Smooth muscle cell (in vitro differentiated cells): ENCODE measurements at regions not wholly inside any gene's neighbourhood (a gene's known extent, or its start where the extent isn't known, plus 50 kb on each side); places are given as distances from the start of the nearest gene placed in this dataset.

Experiments
- DNase-seq: peaks from one replicate; lab custom pipeline; 2025; ENCODE audit not compliant: unreplicated experiment; lab: John Stamatoyannopoulos, UW
- H2AFZ ChIP-seq: fragments of 200-600 bp; sonication (generic); 2 replicates; pipeline ENCODE4 v1.6.0; 2016; ENCODE audit warnings: antibody characterized with exemption, low read depth, mild to moderate bottlenecking
- H3F3A ChIP-seq: fragments of 200-600 bp; sonication (generic); 2 replicates; pipeline ENCODE4 v1.6.0; 2017; ENCODE audit warnings: antibody characterized with exemption, low read depth
- H3K27ac ChIP-seq: fragments of 200-600 bp; sonication (generic); 2 replicates; pipeline ENCODE4 v1.5.1; 2016; ENCODE audit warnings: low read depth, mild to moderate bottlenecking
- H3K27me3 ChIP-seq: fragments of 200-600 bp; sonication (generic); 2 replicates; pipeline ENCODE4 v1.6.1; 2016; ENCODE audit warnings: low read depth, mild to moderate bottlenecking
- H3K36me3 ChIP-seq: fragments of 200-600 bp; sonication (generic); 2 replicates; pipeline ENCODE4 v1.5.1; 2016; ENCODE audit warnings: low read depth
- H3K4me1 ChIP-seq: fragments of 200-600 bp; sonication (generic); 2 replicates; pipeline ENCODE4 v1.5.1; 2016; ENCODE audit warnings: low read depth
- H3K4me2 ChIP-seq: fragments of 200-600 bp; sonication (generic); 2 replicates; pipeline ENCODE4 v1.6.0; 2016; ENCODE audit warnings: mild to moderate bottlenecking
- H3K4me3 ChIP-seq: fragments of 200-600 bp; sonication (generic); 2 replicates; pipeline ENCODE4 v1.5.1; 2016; ENCODE audit warnings: mild to moderate bottlenecking
- H3K79me2 ChIP-seq: fragments of 200-600 bp; sonication (generic); 2 replicates; pipeline ENCODE4 v1.6.0; 2016; ENCODE audit warnings: low read depth, mild to moderate bottlenecking
- H3K9ac ChIP-seq: fragments of 200-600 bp; sonication (generic); 2 replicates; pipeline ENCODE4 v1.6.0; 2016; ENCODE audit warnings: low read depth
- H3K9me3 ChIP-seq: fragments of 200-600 bp; sonication (generic); replicated peaks from 2 replicates; pipeline ENCODE4 v1.5.1; 2016; ENCODE audit warnings: low read depth
- H4K20me1 ChIP-seq: fragments of 200-600 bp; sonication (generic); 2 replicates; pipeline ENCODE4 v1.6.0; 2016; ENCODE audit warnings: low read depth
- WGBS: methylation state at CpG from one replicate; pipeline ENCODE4 v1.1.7; 2016; ENCODE audit warnings: low lambda C conversion rate; 5-methylcytosine and 5-hydroxymethylcytosine counted together
- TF ChIP-seq, protein P1 (sequence below): fragments of 200-600 bp; sonication (generic); IDR thresholded peaks from 2 replicates; pipeline ENCODE4 v1.5.1; 2017; ENCODE audit warnings: borderline replicate concordance, mild to moderate bottlenecking, antibody characterized with exemption; ENCODE audit not compliant: insufficient read depth, poor library complexity, severe bottlenecking

DNA sequence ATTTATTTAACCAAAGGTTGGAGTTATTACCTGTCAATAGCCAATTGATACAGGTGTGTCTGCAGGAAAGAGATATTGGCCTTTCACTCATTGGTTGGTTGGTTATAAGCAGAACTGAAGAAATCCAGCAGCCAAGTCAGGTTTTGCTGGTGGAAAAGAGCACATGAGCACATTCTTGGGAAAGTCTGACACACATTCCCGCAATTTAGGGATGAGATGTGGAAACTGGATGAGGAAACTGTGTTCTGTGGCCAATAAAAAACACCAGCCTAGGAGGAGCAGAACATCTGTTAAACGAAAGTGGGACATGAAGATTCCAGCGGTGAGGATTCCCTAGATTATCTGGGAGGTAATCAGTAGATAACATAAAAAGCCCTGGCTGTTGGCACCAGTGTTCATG, 567.4 kb upstream of the CPEB2 start:
- DNase-seq: no peak
- Histone ChIP-seq H3F3A (no peaks in the 10 kb centered on the region), H3K4me2 (no peak overlapping the region), H3K9me3 (no peaks in the 10 kb centered on the region), H3K4me3 (no peak overlapping the region), H3K79me2 (no peaks in the 10 kb centered on the region), H2AFZ (no peak overlapping the region), H3K27me3 (peaks cover 24% of the 10 kb centered on the region), H3K9ac (no peak overlapping the region), H3K27ac (no peak overlapping the region), H4K20me1 (no peaks in the 10 kb centered on the region), H3K4me1 (no peaks in the 10 kb centered on the region), H3K36me3 (no peaks in the 10 kb centered on the region)
- TF ChIP-seq, protein P1, sequence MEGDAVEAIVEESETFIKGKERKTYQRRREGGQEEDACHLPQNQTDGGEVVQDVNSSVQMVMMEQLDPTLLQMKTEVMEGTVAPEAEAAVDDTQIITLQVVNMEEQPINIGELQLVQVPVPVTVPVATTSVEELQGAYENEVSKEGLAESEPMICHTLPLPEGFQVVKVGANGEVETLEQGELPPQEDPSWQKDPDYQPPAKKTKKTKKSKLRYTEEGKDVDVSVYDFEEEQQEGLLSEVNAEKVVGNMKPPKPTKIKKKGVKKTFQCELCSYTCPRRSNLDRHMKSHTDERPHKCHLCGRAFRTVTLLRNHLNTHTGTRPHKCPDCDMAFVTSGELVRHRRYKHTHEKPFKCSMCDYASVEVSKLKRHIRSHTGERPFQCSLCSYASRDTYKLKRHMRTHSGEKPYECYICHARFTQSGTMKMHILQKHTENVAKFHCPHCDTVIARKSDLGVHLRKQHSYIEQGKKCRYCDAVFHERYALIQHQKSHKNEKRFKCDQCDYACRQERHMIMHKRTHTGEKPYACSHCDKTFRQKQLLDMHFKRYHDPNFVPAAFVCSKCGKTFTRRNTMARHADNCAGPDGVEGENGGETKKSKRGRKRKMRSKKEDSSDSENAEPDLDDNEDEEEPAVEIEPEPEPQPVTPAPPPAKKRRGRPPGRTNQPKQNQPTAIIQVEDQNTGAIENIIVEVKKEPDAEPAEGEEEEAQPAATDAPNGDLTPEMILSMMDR: no peak
- WGBS: 29% methylated on average over 3 of the region's 3 CpGs

GRCh38 chr4:14441561-14441960, 560.7 kb upstream of the CPEB2 start:
- Histone ChIP-seq H3K9ac (no peak overlapping the region), H3K27me3 (peaks cover 52% of the 10 kb centered on the region), H4K20me1 (no peaks in the 10 kb centered on the region), H3K4me1 (peaks cover 5% of the 10 kb centered on the region), H3K4me2 (no peak overlapping the region), H3K27ac (no peak overlapping the region), H2AFZ (no peak overlapping the region), H3F3A (no peaks in the 10 kb centered on the region), H3K36me3 (no peaks in the 10 kb centered on the region), H3K9me3 (no peaks in the 10 kb centered on the region), H3K79me2 (no peaks in the 10 kb centered on the region), H3K4me3 (no peak overlapping the region)
- TF ChIP-seq, protein P1: no peak
- no peak for DNase-seq
- WGBS: 92% methylated on average over 3 of the region's 3 CpGs

DNA sequence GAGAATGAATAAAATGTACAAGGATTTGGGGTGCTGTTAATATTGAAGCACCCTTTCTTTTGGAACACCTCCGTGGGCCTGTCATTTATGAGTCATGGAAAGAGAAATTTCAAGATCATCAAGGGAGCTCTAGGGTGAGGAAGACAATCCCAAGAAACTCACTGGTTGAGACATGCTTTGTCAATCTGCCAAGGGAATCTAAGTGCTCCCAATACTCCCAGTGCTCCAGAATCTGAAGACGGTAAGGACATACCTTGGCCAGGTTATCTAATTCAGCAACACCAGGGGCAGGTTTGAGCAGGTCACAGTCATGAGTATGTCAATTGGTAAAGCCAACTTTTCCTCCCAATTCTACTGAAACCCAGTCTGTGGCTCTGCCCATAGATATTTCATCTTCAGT, 556.4 kb upstream of the CPEB2 start:
- no peaks in the 10 kb centered on the region for H4K20me1 ChIP-seq
- H3K27ac ChIP-seq: no peak overlapping the region
- no peaks in the 10 kb centered on the region for H3F3A ChIP-seq
- no peak overlapping the region for H3K4me2 ChIP-seq
- TF ChIP-seq, protein P1: no peak
- WGBS: 90% methylated on average over 2 of the region's 2 CpGs
- H3K4me3 ChIP-seq: no peak overlapping the region
- H2AFZ ChIP-seq: no peak overlapping the region
- H3K9me3 ChIP-seq: no peaks in the 10 kb centered on the region
- DNase-seq: no peak
- H3K27me3 ChIP-seq: peaks cover 57% of the 10 kb centered on the region
- no peaks in the 10 kb centered on the region for H3K79me2 ChIP-seq
- H3K36me3 ChIP-seq: no peaks in the 10 kb centered on the region
- peaks cover 5% of the 10 kb centered on the region for H3K4me1 ChIP-seq
- no peak overlapping the region for H3K9ac ChIP-seq

DNA sequence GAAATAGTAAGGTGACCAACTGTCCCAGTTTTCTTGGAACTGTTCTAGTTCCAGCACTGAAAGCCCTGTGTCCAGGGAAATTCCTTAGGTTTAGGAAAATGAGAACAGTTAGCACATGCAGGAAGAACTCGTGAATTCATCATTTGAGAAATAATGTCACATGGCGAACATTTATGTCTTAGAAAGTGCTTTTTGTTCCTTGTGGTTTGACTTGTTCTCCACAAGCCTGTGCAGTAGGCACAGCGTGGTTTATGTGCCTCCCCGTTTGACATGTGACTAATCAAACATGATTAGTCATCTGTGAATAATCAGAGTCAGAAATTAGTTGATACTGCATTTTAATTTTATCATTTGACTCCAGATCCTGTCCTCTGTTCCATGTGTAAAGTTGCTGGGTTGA, 556.0 kb upstream of the CPEB2 start:
- H4K20me1 ChIP-seq: no peaks in the 10 kb centered on the region
- TF ChIP-seq, protein P1: no peak
- no peaks in the 10 kb centered on the region for H3K79me2 ChIP-seq
- WGBS: 62% methylated on average over 4 of the region's 4 CpGs
- no peak overlapping the region for H2AFZ ChIP-seq
- no peak overlapping the region for H3K9ac ChIP-seq
- DNase-seq: no peak
- H3K27ac ChIP-seq: no peak overlapping the region
- peaks cover 5% of the 10 kb centered on the region for H3K4me1 ChIP-seq
- no peak overlapping the region for H3K4me2 ChIP-seq
- H3K27me3 ChIP-seq: peaks cover 61% of the 10 kb centered on the region
- no peaks in the 10 kb centered on the region for H3K36me3 ChIP-seq
- H3K9me3 ChIP-seq: no peaks in the 10 kb centered on the region
- H3F3A ChIP-seq: no peaks in the 10 kb centered on the region
- no peak overlapping the region for H3K4me3 ChIP-seq
